Caco-2 (cell line): ENCODE measurements at regions not wholly inside any gene's neighbourhood (a gene's known extent, or its start where the extent isn't known, plus 50 kb on each side); places are given as distances from the start of the nearest gene placed in this dataset.

ENCODE experiments used
- BruUV-seq: library from RNA; stranded (reverse); fragments of 400-500 nt; replicated peaks from 2 replicates; lab custom pipeline; 2021; lab: Mats Ljungman, UMichigan
- CTCF ChIA-PET: fragments of 300-600 bp; sonication (Branson Sonifier 250); formaldehyde crosslinking; loops from one replicate; lab custom pipeline; 2022; ENCODE audit warnings: antibody characterized with exemption; lab: Charles Lee
- POLR2A ChIA-PET: fragments of 300-600 bp; sonication (Branson Sonifier 250); formaldehyde crosslinking; loops from one replicate; lab custom pipeline; 2022; ENCODE audit warnings: antibody characterized with exemption; lab: Charles Lee
- DNase-seq, 2 experiments: peaks; one replicate each; pipeline versions ENCODE4 v3.0.0 to v3.0.0-alpha.2; 2020 to 2022
- H3K27me3 ChIP-seq: replicated peaks from 2 replicates; pipeline ENCODE4 v1.6.0; 2011; ENCODE audit warnings: low read length; ENCODE audit not compliant: control insufficient read depth, insufficient read depth
- H3K36me3 ChIP-seq: 2 replicates; pipeline ENCODE4 v1.5.1; 2011; ENCODE audit warnings: low read length; ENCODE audit not compliant: control insufficient read depth, insufficient read depth
- H3K4me1 ChIP-seq: fragments of 250-450 bp; sonication (Bioruptor Pico); 2 replicates; pipeline ENCODE4 v1.5.1; 2020; ENCODE audit warnings: mild to moderate bottlenecking
- H3K4me3 ChIP-seq: 2 replicates; pipeline ENCODE4 v1.5.1; 2011; ENCODE audit warnings: low read depth, mild to moderate bottlenecking, control low read depth, low read length
- H3K9me3 ChIP-seq: fragments of 250-450 bp; sonication (Bioruptor Pico); 2 replicates; pipeline ENCODE4 v1.5.1; 2020; ENCODE audit warnings: mild to moderate bottlenecking, moderate library complexity
- H3K27ac Mint-ChIP-seq: one replicate; pipeline ENCODE4 v1.8.0; 2022; ENCODE audit warnings: mixed read lengths; ENCODE audit not compliant: unreplicated experiment
- H3K27me3 Mint-ChIP-seq: one replicate; pipeline ENCODE4 v1.8.0; 2022; ENCODE audit warnings: mixed read lengths; ENCODE audit not compliant: insufficient read depth, unreplicated experiment
- H3K36me3 Mint-ChIP-seq: one replicate; pipeline ENCODE4 v1.8.0; 2022; ENCODE audit warnings: mild to moderate bottlenecking, mixed read lengths; ENCODE audit not compliant: insufficient read depth, unreplicated experiment
- H3K4me1 Mint-ChIP-seq: one replicate; pipeline ENCODE4 v1.8.0; 2022; ENCODE audit warnings: low read depth, mixed read lengths; ENCODE audit not compliant: unreplicated experiment
- H3K4me3 Mint-ChIP-seq: one replicate; pipeline ENCODE4 v1.8.0; 2022; ENCODE audit warnings: mild to moderate bottlenecking, moderate library complexity, mixed read lengths; ENCODE audit not compliant: unreplicated experiment
- H3K9me3 Mint-ChIP-seq: one replicate; pipeline ENCODE4 v1.8.0; 2022; ENCODE audit warnings: mixed read lengths; ENCODE audit not compliant: unreplicated experiment
- intact Hi-C: fragments of 100-400 bp; cut with micrococcal nuclease; formaldehyde crosslinking; loops from one replicate; pipeline ENCODE4 v1.10.0; 2022; ENCODE audit not compliant: unreplicated experiment
- TF ChIP-seq, protein P1 (sequence below), 2 experiments: fragments of 200-600 bp in 1 of 2; IDR thresholded peaks; 1 replicate in 1 of 2; 2 replicates in 1 of 2; pipeline versions ENCODE4 v1.5.1 to v1.8.0; 2011 to 2022; ENCODE audit warnings: antibody characterized with exemption in 1 of 2, control low read depth in 1 of 2, inconsistent platforms in 1 of 2, low read depth in 1 of 2, low read length in 1 of 2, mild to moderate bottlenecking in 1 of 2, moderate library complexity in 1 of 2; ENCODE audit not compliant: insufficient read depth in 1 of 2, severe bottlenecking in 1 of 2, unreplicated experiment in 1 of 2

DNA sequence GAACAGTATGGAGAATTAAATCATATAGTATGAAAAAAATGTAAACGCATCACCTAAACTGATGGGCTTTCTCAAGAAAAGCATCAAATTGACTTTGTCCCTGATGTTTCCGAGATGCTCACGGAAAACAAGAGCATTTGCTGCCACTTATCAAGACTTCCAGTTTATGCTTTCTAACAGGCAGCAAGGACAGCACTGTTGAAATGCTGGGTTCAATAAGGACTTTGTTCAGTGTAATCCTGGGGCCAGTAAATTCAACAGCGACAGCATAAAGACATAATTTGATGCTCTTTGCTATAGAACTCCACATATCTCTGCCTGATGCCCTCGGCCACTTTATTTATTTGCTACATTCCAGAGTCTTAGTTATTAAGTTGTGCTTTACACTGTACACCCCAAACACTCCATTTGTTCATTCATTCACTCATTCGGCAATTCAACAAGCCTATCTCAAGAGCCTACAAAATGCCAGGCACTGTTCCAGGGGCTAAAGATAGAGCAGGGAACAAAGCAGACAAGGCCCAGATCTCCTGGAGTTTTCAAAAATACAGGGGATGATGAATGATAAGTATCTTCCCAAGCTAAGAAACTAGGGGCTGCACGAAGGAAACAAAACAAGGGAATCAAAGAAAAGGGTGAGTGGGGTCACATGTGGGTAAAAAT lies 294.6 kb downstream of the ZNF608 start:
- H3K27me3 Mint-ChIP-seq, result no peaks in the 10 kb centered on the region
- Histone ChIP-seq H3K36me3 (no peaks in the 10 kb centered on the region), H3K27me3 (no peaks in the 10 kb centered on the region), H3K9me3 (no peaks in the 10 kb centered on the region), H3K4me1 (no peaks in the 10 kb centered on the region), H3K4me3 (no peak overlapping the region)
- H3K27ac Mint-ChIP-seq, result no peak overlapping the region
- POLR2A ChIA-PET, result no interaction called here
- no peak overlapping the region for H3K4me3 Mint-ChIP-seq
- no peaks in the 10 kb centered on the region for H3K4me1 Mint-ChIP-seq
- CTCF ChIA-PET, result no interaction called here
- TF ChIP-seq, protein P1, sequence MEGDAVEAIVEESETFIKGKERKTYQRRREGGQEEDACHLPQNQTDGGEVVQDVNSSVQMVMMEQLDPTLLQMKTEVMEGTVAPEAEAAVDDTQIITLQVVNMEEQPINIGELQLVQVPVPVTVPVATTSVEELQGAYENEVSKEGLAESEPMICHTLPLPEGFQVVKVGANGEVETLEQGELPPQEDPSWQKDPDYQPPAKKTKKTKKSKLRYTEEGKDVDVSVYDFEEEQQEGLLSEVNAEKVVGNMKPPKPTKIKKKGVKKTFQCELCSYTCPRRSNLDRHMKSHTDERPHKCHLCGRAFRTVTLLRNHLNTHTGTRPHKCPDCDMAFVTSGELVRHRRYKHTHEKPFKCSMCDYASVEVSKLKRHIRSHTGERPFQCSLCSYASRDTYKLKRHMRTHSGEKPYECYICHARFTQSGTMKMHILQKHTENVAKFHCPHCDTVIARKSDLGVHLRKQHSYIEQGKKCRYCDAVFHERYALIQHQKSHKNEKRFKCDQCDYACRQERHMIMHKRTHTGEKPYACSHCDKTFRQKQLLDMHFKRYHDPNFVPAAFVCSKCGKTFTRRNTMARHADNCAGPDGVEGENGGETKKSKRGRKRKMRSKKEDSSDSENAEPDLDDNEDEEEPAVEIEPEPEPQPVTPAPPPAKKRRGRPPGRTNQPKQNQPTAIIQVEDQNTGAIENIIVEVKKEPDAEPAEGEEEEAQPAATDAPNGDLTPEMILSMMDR (IDR thresholded peaks at IDR 0.05; ENCODE audit: insufficient read depth in 1 of 2, low read depth in 1 of 2, low read length in 1 of 2, severe bottlenecking in 1 of 2, unreplicated experiment in 1 of 2), result no peak
- BruUV-seq, result no TSS peak
- no peaks in the 10 kb centered on the region for H3K36me3 Mint-ChIP-seq
- peaks cover 9% of the 10 kb centered on the region for H3K9me3 Mint-ChIP-seq
- DNase-seq, result no peak
- intact Hi-C loops, result no loop called here

DNA sequence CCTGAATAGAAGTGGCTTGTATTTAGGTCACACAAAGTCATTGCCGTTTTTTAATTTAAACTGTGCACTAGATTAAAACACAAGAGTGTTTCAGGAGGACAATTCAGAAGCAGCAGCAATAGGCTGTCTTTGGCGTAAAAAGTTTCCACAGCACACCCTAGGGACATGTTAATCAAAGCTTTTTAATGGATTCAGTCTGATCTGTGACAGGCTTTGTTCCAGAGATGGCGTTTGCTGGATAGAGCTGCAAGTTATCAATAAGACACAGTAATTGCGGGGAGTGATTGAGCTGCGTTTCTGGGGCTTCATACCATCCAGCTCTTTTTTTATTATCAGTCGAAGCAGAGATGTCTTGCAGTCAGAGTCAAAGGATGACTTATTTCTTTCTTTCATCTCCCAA lies 300.3 kb downstream of the ZNF608 start:
- no TSS peak for BruUV-seq
- intact Hi-C loops, result no loop called here
- H3K36me3 Mint-ChIP-seq, result no peaks in the 10 kb centered on the region
- H3K9me3 ChIP-seq, result no peaks in the 10 kb centered on the region
- H3K4me1 ChIP-seq, result no peaks in the 10 kb centered on the region
- peaks cover 9% of the 10 kb centered on the region for H3K9me3 Mint-ChIP-seq
- no peaks in the 10 kb centered on the region for H3K36me3 ChIP-seq
- H3K4me3 ChIP-seq, result no peak overlapping the region
- POLR2A ChIA-PET, result no interaction called here
- CTCF ChIA-PET, result no interaction called here
- no peak overlapping the region for H3K27ac Mint-ChIP-seq
- no peaks in the 10 kb centered on the region for H3K27me3 Mint-ChIP-seq
- H3K4me1 Mint-ChIP-seq, result no peaks in the 10 kb centered on the region
- no peaks in the 10 kb centered on the region for H3K27me3 ChIP-seq
- DNase-seq, result no peak
- TF ChIP-seq, protein P1 (IDR thresholded peaks at IDR 0.05; ENCODE audit: insufficient read depth in 1 of 2, low read depth in 1 of 2, low read length in 1 of 2, severe bottlenecking in 1 of 2, unreplicated experiment in 1 of 2), result no peak
- no peak overlapping the region for H3K4me3 Mint-ChIP-seq

DNA sequence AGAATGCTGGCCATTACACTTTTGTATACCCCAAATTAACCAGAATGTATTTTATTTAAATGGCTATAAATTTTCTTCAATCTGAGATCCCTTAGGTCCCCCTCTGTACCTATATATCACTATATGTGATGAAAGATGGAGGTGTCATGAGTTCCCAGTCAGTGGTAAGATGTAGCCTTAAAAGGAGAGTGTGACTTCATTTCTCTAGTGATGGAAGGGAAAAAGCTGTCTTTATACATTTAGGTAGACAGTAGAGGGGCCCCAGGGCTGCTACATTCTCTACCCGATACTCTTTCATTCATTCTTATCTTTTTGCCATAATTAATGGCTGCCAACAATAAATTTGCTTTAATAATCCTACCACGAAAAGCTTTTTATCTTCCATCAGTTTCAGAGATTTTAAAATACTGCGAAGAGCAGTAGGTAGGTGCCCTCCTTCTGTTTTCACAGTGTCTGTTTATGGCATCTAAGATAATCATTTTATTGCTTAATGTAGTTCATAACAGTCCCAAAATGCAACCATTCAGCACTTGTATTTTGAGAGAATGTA lies 301.3 kb downstream of the ZNF608 start:
- no peaks in the 10 kb centered on the region for H3K9me3 ChIP-seq
- H3K27ac Mint-ChIP-seq, result no peak overlapping the region
- H3K4me1 Mint-ChIP-seq, result no peaks in the 10 kb centered on the region
- BruUV-seq, result no TSS peak
- no peaks in the 10 kb centered on the region for H3K36me3 Mint-ChIP-seq
- peaks cover 9% of the 10 kb centered on the region for H3K9me3 Mint-ChIP-seq
- no peaks in the 10 kb centered on the region for H3K4me1 ChIP-seq
- intact Hi-C loops, result no loop called here
- no peaks in the 10 kb centered on the region for H3K27me3 ChIP-seq
- no peaks in the 10 kb centered on the region for H3K27me3 Mint-ChIP-seq
- POLR2A ChIA-PET, result no interaction called here
- no peak overlapping the region for H3K4me3 Mint-ChIP-seq
- CTCF ChIA-PET, result no interaction called here
- TF ChIP-seq, protein P1 (IDR thresholded peaks at IDR 0.05; ENCODE audit: insufficient read depth in 1 of 2, low read depth in 1 of 2, low read length in 1 of 2, severe bottlenecking in 1 of 2, unreplicated experiment in 1 of 2), result no peak
- no peak overlapping the region for H3K4me3 ChIP-seq
- H3K36me3 ChIP-seq, result no peaks in the 10 kb centered on the region
- DNase-seq, result no peak
